ENCODE measurements at regions not wholly inside any gene's neighbourhood (a gene's known extent, or its start where the extent isn't known, plus 50 kb on each side); places are given as distances from the start of the nearest gene placed in this dataset.

- TF ChIP-seq POLR2A (IDR thresholded peaks at IDR 0.05): no peak
- TF ChIP-seq CTCF (IDR thresholded peaks at IDR 0.05): no peak
Measured at GRCh38 chr3:117035745-117036144, 326.2 kb downstream of the TUSC7 start.

All from lower leg skin (tissue), 3 donors.